ENCODE measurements at regions not wholly inside any gene's neighbourhood (a gene's known extent, or its start where the extent isn't known, plus 50 kb on each side); places are given as distances from the start of the nearest gene placed in this dataset.
"Not testable (repeated sequence)": the region's sequence is repeated elsewhere in the genome, so short reads cannot be mapped to it uniquely, and the experiment has no call there.

DNA sequence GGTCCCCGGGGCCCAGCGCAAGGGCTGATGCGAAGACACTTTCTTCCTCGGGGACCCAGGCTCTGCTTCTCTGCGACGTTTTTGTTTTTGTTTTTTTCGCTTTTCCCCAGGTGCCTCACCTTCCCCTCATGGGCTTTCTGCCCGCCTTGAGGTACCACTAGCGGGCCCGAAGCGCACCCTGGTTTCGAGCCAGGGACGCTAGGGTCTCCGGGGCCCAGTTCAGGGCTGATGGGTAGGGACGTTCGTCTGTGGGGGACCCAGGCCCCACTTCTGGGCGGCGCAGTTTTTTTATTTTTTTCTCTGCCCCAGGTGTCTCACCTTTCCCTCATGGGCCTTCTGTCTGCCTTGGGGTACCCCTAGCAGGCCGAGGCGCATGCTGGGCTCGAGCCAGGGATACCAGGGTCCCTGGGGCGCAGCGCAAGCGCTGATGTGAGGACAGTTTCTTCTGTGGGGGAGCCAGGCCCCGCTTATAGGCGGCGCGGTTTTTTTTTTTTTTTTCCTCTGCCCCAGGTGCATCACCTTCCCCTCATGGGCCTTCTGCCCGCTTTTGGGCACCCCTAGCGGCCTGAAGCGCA lies 530.0 kb downstream of the FOXD4L4 start:
- not testable (repeated sequence) for H3K27me3 ChIP-seq (ENCODE audit: low read length); H3K9me2 ChIP-seq (replicated peaks; ENCODE audit: insufficient read depth, low read length); H3K4me2 ChIP-seq (ENCODE audit: low read depth, low read length, poor library complexity, severe bottlenecking); H3K9ac ChIP-seq (ENCODE audit: low read length); H3K27ac ChIP-seq (ENCODE audit: low read depth, low read length); H3K79me2 ChIP-seq (ENCODE audit: insufficient read depth, low read length); H3F3A ChIP-seq (ENCODE audit: insufficient read depth); H2AFZ ChIP-seq (ENCODE audit: low read depth, low read length, severe bottlenecking); H3K36me3 ChIP-seq (ENCODE audit: low read length); H3K4me3 ChIP-seq (ENCODE audit: insufficient read depth, low read length, poor library complexity, severe bottlenecking); H3K9me3 ChIP-seq (ENCODE audit: insufficient read depth, low read length); H4K20me1 ChIP-seq (ENCODE audit: low read depth, low read length)

DNA sequence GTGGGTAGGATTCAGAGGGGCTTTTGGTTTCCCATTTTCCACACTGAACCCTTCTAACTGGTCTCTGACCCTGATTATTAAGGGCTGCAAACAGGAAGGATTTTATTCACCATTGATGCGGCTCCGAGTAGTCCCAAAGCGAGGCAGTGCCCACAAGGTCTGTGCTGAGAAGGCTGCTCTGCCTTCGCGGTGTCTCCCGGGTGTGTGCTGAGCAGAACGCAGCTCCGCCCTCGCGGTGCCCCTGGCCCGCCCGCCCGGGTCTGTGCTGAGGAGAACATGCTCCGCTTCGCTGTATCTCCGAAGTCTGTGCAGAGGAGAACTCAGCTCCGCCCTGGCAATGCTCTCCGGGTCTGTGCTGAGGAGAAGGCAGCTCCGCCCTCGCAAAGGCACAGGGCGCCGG lies 530.7 kb downstream of the FOXD4L4 start:
- not testable (repeated sequence) for H3K9me3 ChIP-seq (ENCODE audit: insufficient read depth, low read length); H3K9ac ChIP-seq (ENCODE audit: low read length); H3K27ac ChIP-seq (ENCODE audit: low read depth, low read length); H3K4me2 ChIP-seq (ENCODE audit: low read depth, low read length, poor library complexity, severe bottlenecking); H3K79me2 ChIP-seq (ENCODE audit: insufficient read depth, low read length); H3K9me2 ChIP-seq (replicated peaks; ENCODE audit: insufficient read depth, low read length); H3K4me3 ChIP-seq (ENCODE audit: insufficient read depth, low read length, poor library complexity, severe bottlenecking); H3F3A ChIP-seq (ENCODE audit: insufficient read depth); H2AFZ ChIP-seq (ENCODE audit: low read depth, low read length, severe bottlenecking); H3K27me3 ChIP-seq (ENCODE audit: low read length); H4K20me1 ChIP-seq (ENCODE audit: low read depth, low read length); H3K36me3 ChIP-seq (ENCODE audit: low read length)

DNA sequence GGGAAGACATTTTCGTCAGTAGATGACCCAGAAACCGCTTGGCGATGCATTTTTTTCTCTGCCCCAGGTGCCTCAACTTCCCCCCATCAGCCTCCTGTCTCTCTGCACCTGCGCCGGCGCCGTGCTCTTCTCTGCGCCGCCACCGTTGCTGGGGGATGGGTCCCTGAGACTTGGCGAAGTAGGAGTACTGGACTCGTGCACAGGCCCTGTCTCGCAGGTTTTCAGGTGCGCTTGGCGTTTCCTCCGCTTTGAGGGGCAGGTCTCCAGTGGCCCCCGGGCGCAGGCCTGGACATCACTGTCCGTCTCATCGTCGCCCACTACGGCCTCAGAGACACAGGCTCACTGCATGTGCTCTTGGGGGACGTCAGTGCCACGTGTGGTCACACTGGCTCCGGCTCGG lies 532.1 kb downstream of the FOXD4L4 start:
- not testable (repeated sequence) for H4K20me1 ChIP-seq (ENCODE audit: low read depth, low read length); H3K4me3 ChIP-seq (ENCODE audit: insufficient read depth, low read length, poor library complexity, severe bottlenecking); H2AFZ ChIP-seq (ENCODE audit: low read depth, low read length, severe bottlenecking); H3K9me2 ChIP-seq (replicated peaks; ENCODE audit: insufficient read depth, low read length); H3K79me2 ChIP-seq (ENCODE audit: insufficient read depth, low read length); H3K36me3 ChIP-seq (ENCODE audit: low read length); H3K4me2 ChIP-seq (ENCODE audit: low read depth, low read length, poor library complexity, severe bottlenecking); H3F3A ChIP-seq (ENCODE audit: insufficient read depth); H3K9me3 ChIP-seq (ENCODE audit: insufficient read depth, low read length); H3K9ac ChIP-seq (ENCODE audit: low read length); H3K27ac ChIP-seq (ENCODE audit: low read depth, low read length); H3K27me3 ChIP-seq (ENCODE audit: low read length)

DNA sequence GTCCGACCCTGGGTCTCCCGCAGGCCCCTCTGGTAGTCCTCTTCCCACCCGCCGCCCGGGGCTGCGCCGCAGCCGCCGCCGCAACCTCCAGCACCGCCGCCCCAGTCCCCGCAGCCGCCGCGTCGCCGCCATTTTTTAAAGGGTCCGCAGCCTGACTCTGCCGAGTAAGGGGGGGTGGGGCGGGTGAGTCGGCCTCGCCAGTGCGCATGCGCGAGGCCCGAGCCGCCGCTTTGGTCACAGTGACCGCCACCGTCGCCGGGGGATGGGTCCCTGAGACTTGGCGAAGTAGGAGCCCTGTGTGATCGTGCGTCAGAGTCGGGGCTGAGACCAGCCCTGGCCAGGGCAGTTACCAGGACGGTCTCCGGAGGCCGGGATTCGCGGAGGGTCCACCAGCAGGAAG lies 532.8 kb downstream of the FOXD4L4 start:
- H3K4me3 ChIP-seq (ENCODE audit: insufficient read depth, low read length, poor library complexity, severe bottlenecking); H3K79me2 ChIP-seq (ENCODE audit: insufficient read depth, low read length); H3K27me3 ChIP-seq (ENCODE audit: low read length); H3K9me3 ChIP-seq (ENCODE audit: insufficient read depth, low read length); H3F3A ChIP-seq (ENCODE audit: insufficient read depth); H4K20me1 ChIP-seq (ENCODE audit: low read depth, low read length); H3K27ac ChIP-seq (ENCODE audit: low read depth, low read length); H3K9me2 ChIP-seq (replicated peaks; ENCODE audit: insufficient read depth, low read length); H3K36me3 ChIP-seq (ENCODE audit: low read length); H2AFZ ChIP-seq (ENCODE audit: low read depth, low read length, severe bottlenecking); H3K4me2 ChIP-seq (ENCODE audit: low read depth, low read length, poor library complexity, severe bottlenecking): not testable (repeated sequence)
- peak overlapping the region; percentile 54 for H3K9ac ChIP-seq (ENCODE audit: low read length)

DNA sequence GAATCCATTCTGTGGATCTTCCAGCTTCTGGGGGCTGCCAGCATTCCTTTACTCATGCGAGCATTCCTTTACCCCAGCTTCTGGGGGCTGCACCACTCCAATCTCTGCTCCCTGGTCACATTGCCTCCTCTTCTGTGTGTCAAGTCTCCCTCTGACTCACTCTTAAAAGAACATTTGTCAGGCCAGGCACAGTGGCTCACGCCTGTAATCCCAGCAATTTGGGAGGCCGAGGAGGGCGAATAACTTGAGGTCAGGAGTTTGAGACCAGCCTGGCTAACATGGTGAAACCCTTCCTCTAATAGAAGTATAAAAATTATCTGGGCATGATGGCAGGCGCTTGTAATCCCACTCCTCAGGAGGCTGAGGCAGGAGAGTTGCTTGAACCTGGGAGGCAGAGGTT lies 541.9 kb downstream of the FOXD4L4 start:
- not testable (repeated sequence) for H3K27me3 ChIP-seq (ENCODE audit: low read length); H4K20me1 ChIP-seq (ENCODE audit: low read depth, low read length); H3K9me3 ChIP-seq (ENCODE audit: insufficient read depth, low read length); H3K4me3 ChIP-seq (ENCODE audit: insufficient read depth, low read length, poor library complexity, severe bottlenecking); H3F3A ChIP-seq (ENCODE audit: insufficient read depth); H3K4me2 ChIP-seq (ENCODE audit: low read depth, low read length, poor library complexity, severe bottlenecking); H3K79me2 ChIP-seq (ENCODE audit: insufficient read depth, low read length); H3K9me2 ChIP-seq (replicated peaks; ENCODE audit: insufficient read depth, low read length); H3K36me3 ChIP-seq (ENCODE audit: low read length); H3K9ac ChIP-seq (ENCODE audit: low read length); H3K27ac ChIP-seq (ENCODE audit: low read depth, low read length); H2AFZ ChIP-seq (ENCODE audit: low read depth, low read length, severe bottlenecking)
